ENCODE measurements at regions not wholly inside any gene's neighbourhood (a gene's known extent, or its start where the extent isn't known, plus 50 kb on each side); places are given as distances from the start of the nearest gene placed in this dataset.
"Not testable (repeated sequence)": the region's sequence is repeated elsewhere in the genome, so short reads cannot be mapped to it uniquely, and the experiment has no call there.

- DNase-seq = no peak
These were observed 491.7 kb upstream of the MEIS1 start for GRCh38 chr2:65943099-65943786.

GRCh38 chr2:65940856-65941255 lies 494.1 kb upstream of the MEIS1 start:
- DNase-seq = no peak

GRCh38 chr2:65939687-65940086 lies 495.2 kb upstream of the MEIS1 start:
- no peak for DNase-seq

GRCh38 chr2:65937379-65938160 lies 497.4 kb upstream of the MEIS1 start:
- no peak for DNase-seq

GRCh38 chr2:65934992-65935629 lies 499.8 kb upstream of the MEIS1 start:
- no peak for DNase-seq

GRCh38 chr2:65932571-65932970 lies 500.2 kb upstream of the SPRED2 start:
- no peak for DNase-seq

- no peak for DNase-seq
These were observed 498.7 kb upstream of the SPRED2 start for GRCh38 chr2:65931056-65931455.

- DNase-seq = no peak
These were observed 497.9 kb upstream of the SPRED2 start for GRCh38 chr2:65930259-65930658.

GRCh38 chr2:65929664-65930063 lies 497.3 kb upstream of the SPRED2 start:
- not testable (repeated sequence) for DNase-seq

- DNase-seq = no peak
These were observed 490.4 kb upstream of the SPRED2 start for GRCh38 chr2:65922794-65923193.

- no peak for DNase-seq
These were observed 489.6 kb upstream of the SPRED2 start for GRCh38 chr2:65922030-65922429.

- no peak for DNase-seq
These were observed 488.7 kb upstream of the SPRED2 start for GRCh38 chr2:65921116-65921515.

- DNase-seq = no peak
These were observed 488.3 kb upstream of the SPRED2 start for GRCh38 chr2:65920659-65921058.

GRCh38 chr2:65919550-65920188 lies 487.3 kb upstream of the SPRED2 start:
- no peak for DNase-seq

GRCh38 chr2:65918760-65919187 lies 486.4 kb upstream of the SPRED2 start:
- no peak for DNase-seq

- DNase-seq = peak; percentile 29
These were observed 485.6 kb upstream of the SPRED2 start for GRCh38 chr2:65917986-65918385.

GRCh38 chr2:65916785-65917295 lies 484.4 kb upstream of the SPRED2 start:
- DNase-seq = no peak

- no peak for DNase-seq
These were observed 483.8 kb upstream of the SPRED2 start for GRCh38 chr2:65916177-65916576.

GRCh38 chr2:65915273-65915672 lies 482.9 kb upstream of the SPRED2 start:
- no peak for DNase-seq

GRCh38 chr2:65914244-65914786 lies 481.9 kb upstream of the SPRED2 start:
- DNase-seq = no peak

- DNase-seq = no peak
These were observed 481.4 kb upstream of the SPRED2 start for GRCh38 chr2:65913813-65914212.

GRCh38 chr2:65901756-65902155 lies 469.4 kb upstream of the SPRED2 start:
- DNase-seq = peak; percentile 55

- DNase-seq = no peak
These were observed 464.0 kb upstream of the SPRED2 start for GRCh38 chr2:65896446-65896845.
